Hippocampal formation (tissue), 2 donors: ENCODE measurements at regions not wholly inside any gene's neighbourhood (a gene's known extent, or its start where the extent isn't known, plus 50 kb on each side); places are given as distances from the start of the nearest gene placed in this dataset.
"Not testable (repeated sequence)": the region's sequence is repeated elsewhere in the genome, so short reads cannot be mapped to it uniquely, and the experiment has no call there.

Source experiments
- DNase-seq, 2 donors: peaks; one replicate each; lab custom pipeline; 2025; lab: John Stamatoyannopoulos, UW

- DNase-seq, result no peak
These were observed 354.9 kb downstream of the RSL24D1 start for GRCh38 chr15:54841701-54842305.

DNA sequence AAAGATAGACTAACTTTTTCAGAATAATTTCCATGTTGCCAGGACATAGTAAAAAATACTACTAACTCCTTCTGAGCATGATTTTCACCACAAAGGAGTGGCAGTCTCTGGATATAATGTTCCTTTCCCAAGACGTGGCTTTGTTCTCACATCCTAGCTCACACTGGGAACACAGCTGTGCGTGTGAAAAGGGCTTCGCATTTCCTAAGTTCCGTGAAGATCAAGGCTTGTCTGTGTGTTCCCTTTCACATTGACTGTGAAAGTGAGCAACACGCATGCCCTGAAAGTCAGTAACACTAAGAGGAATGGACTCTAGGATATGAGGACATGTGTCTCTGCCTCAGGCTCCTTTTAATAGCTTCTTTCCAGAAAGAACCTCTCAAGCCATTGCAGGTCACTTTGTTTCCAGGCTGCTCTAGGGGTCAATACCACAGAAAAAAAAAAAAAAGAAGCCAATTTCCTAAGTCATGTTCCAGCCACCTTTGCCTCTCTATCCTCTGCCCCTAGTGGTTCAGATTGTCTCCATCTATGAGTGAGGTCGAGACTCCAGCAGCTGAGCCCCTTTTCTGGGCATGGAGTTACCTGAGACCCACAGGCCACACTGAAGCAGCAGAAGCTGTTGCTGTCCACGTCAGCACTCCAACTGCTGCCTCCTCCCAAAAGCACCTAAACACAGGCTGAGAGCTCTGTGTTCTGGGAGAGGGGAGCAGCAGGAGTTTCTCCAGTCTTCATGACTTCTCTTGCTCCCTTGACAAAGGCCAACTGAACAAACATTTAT, 355.9 kb downstream of the RSL24D1 start:
- DNase-seq, result no peak

DNA sequence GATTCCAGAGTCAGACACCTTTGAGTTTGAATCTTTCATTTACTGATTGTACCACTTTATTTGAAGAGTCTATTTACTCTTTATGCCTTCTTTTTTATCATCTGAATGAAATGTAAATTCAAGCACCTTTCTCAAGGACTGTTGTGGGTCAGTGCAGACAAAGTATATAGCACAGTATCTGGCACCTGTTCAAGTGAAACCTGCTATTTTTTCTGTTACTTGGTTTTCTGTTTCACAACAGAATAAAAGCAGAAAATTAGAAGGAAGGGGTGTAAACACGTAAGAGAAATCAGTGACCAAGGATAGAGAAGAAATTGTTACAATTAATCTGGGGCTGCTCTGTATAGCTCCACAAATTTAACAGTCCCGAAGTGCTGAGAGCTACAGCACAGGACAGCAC, 357.4 kb downstream of the RSL24D1 start:
- no peak for DNase-seq

DNA sequence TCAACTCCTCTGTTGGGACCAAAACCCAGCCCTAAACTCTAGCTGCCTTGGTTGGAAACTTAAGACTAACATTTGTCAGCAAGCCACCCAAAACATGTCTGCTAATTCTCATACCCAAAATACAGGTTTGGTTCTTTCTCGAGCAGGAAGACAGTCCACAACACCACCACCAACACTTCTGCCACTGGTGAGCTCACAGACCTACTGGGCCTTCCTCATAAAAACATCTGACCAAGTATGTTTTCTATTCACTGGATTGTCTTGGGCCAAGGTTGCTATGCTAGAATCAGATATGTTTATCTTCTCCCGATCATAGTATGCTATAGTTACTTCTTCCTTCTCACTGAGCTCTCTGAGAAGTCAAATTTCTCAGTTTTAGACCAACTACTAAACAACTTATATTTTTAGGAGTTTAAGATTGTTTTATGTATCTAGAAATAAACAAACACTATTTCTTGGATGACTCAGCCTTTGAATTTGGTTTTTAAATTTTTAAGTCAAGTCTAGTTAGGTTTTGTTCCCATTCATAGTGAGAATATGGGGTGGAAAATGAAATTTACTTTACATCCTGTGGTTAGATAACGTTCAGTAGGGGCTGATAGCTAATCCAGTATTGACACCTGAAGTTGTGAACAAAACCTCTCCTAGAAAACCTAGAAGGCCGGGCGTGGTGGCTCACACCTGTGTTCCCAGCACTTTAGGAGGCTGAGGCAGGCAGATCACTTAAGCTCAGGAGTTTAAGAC, 360.5 kb downstream of the RSL24D1 start:
- DNase-seq, result no peak

- no peak for DNase-seq
These were observed 366.9 kb downstream of the RSL24D1 start for GRCh38 chr15:54829821-54830220.

GRCh38 chr15:54820811-54821210, 375.9 kb downstream of the RSL24D1 start:
- peak; percentile 12 to 24 for DNase-seq

GRCh38 chr15:54820098-54820497, 376.6 kb downstream of the RSL24D1 start:
- peak in 1 of 2 donors; percentile 4 for DNase-seq

DNA sequence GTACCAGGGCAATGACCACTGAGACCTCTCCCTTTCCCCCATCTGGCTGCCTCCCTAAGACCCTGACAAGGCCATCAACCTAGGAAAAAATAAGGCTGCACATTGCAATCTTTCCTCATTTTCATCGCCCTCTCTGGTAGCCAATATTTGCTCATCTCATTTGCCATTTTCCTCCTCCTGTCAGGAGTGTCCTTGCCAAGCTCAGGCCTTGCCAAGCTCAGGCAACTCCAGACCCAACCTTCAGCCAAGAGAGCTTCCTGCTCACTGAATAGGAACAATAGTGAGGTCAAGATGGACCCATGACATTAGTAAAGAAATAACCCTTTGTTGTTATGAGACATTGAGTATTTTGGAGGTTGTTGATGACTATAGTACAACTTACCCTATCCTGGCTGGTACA, 380.3 kb downstream of the RSL24D1 start:
- DNase-seq, result no peak

DNA sequence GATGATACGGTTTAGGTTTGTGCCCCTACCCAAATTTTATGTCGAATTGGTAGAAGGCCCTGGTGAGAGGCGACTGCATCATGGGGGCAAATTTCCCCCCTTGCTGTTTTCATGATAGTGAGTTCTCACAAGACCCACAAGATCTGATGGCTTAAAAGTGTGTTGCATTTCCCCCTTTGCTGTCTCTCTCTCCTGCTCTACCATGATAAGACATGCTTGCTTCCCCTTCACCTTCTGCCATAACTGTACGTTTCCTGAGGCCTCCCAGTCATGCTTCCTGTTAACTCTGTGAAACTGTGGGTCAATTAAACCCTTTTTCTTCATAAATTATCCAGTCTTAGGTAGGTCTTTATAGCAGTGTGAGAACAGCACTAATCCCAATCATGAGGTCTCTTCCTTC, 381.2 kb downstream of the RSL24D1 start:
- no peak for DNase-seq

DNA sequence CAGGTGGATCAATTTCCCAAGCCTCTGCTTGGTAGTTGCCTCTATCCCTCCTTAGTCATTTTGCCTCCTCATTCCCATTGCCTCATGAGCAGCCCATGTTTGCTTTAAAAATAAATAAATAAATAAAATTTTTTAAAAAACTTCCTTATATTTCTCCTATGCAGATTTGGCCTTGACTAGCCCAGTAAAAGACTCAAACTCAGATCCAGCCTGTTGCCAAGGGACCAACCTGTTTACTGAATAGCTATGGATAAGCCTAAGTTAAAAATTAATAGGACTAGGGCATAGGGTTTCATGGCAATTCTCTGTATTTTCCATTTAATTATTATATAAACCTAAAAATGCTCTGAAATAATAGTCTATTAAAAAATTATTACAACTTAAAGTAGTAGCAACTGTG, 384.4 kb downstream of the RSL24D1 start:
- DNase-seq, result no peak

- no peak for DNase-seq
These were observed 386.2 kb downstream of the RSL24D1 start for GRCh38 chr15:54810496-54810895.

DNA sequence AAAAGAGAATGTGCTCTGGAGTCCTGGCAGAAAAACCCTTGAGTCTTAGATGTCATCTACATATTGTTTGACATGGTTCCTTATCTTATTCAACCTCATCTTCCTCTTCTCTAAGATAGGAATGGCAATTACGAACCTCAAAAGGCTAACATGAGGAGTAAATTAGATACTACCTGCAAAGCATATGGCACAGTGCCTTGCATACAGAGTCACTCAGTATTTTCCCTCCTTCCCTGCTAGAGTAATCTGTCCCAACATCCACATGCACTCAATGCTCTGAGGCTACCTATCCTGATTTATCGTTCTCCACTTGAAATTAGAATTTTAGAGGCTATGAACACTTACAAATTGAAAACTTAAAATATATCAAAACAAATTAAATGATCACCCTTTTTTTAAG, 386.7 kb downstream of the RSL24D1 start:
- no peak for DNase-seq

DNA sequence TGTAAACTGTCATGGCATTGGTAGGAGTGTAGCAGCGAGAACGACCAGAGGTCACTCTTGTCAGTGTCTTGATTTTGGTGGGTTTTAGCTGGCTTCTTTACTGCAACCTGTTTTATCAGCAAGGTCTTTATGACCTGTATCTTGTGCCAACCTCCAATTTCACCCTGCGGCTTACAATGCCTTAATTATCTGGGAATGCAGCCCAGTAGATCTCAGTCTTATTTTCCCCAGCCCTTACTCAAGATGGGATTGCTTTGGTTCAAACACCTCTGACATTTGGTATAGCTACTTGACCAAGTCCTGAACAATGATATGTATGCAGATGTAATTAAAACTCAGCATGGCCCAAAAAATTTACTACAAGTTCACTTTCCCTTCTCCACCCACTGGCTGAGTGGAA, 388.4 kb downstream of the RSL24D1 start:
- no peak for DNase-seq

GRCh38 chr15:54803987-54804386, 392.8 kb downstream of the RSL24D1 start:
- DNase-seq, result no peak

DNA sequence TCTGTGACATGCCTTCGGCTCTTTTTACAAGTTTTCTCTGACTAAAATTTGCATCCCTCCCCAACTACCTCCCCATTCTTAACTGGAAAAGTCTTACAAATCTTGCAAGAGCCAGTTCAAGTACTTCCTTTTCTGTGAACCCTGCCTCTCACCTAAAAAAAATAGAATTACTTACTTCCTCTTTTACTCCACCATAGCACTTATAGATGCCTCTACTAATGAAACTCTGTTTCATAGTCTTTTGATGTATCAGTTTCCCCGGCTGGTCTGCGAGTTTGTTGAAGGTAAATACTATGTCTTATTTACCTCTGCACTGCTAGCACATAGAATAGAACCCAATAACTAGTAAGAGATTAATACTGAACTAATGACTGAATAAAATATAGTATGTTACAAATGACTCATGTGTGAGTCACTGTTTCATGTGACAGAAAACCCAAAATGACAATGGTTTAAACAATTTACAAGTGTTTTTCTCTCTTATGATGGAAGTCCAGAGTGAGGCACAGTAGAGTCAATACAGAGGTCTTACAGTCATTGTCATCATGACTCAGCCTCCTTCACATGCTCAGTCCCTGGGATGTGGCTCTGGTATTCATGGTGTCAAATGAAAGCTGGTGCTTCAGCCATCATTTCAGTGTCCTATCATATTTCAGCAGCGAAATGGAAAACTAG, 393.5 kb downstream of the RSL24D1 start:
- DNase-seq, result no peak

DNA sequence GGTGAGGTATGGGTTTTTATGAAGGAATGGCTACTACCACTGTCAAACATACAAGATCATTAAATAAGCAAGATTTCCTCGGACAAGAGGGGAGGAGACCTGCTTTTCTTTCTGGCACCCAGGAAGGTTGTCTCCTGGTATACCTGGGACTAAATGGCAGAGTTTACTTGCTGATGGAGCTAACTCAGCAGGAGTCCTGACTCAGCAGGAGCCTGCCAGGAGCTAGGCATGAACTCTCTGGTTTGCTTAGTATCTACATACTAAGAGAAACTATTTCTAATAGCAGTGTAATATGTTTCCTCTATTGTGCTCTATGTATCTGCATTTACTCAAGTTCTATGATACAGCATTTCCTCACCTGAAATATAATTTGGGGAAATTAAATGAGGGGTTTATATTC, 404.2 kb downstream of the RSL24D1 start:
- no peak for DNase-seq

DNA sequence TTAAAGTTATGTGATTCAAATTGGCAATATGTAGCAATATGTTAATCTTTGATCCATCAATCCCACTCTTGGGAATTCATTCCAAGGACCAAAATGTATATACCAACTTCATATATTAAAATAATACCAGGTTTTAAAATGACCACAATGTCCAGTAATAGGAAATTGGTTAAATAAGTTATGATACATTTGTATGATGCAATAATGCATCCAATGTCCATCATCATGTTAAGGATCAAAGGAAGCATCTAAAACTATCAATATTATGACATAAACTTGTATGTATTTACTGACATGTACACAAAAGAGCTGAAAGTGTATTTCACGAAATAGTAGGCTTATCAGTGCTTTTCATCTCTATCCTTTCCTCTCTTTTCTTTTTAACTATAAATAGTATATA, 406.0 kb downstream of the RSL24D1 start:
- no peak for DNase-seq

- DNase-seq, result no peak
These were observed 407.4 kb downstream of the RSL24D1 start for GRCh38 chr15:54789376-54789775.

DNA sequence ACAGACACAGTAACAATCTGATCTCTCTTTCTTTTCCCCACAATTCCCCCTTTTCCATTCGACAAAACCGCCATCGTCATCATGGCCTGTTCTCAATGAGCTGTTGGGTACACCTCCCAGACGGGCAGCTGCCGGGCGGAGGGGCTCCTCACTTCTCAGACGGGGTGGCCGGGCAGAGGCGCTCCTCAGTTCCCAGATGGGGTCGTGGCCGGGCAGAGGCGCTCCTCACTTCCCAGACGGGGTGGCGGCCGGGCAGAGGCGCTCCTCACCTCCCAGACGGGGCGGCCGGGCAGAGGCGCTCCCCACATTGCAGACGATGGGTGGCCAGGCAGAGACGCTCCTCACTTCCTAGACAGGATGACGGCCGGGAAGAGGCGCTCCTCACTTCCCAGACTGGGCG, 415.5 kb downstream of the RSL24D1 start:
- not testable (repeated sequence) for DNase-seq

DNA sequence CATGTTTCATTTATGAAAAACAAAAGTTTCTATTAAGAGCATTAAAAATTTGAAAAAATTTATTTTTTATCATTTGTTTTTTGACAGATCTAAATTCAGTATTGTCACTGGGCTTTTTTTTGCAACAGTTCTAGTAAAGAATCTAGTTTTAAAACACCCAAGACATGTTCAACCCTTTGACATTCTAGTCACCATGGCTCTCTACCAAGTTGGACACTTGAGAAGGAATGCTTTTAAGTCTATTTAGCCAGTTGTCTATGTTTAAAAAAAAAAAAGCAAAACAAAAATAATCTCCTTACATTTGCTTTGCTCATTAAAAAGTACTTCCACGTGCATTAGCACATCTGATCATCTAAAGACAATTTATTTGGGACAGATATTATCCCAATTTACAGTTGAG, 417.5 kb downstream of the RSL24D1 start:
- no peak for DNase-seq

DNA sequence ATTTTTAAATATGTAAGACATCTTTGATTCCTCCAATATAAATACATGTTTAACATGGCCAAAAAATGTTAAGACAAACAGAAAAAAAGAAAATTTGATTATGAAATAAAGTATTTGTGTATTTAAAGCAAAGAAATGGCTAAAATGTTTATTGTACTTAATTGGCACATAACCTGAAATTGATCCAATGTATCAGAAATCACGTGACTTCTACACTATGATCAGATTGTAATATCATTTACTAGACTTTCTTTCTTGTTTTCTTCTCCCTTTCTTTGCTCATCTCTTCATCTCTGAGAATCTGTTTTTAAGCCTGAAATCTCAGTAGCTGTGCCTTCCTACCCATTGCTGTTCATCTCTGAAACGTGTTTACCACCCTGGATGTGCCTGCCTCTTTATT, 420.3 kb downstream of the RSL24D1 start:
- DNase-seq, result no peak

DNA sequence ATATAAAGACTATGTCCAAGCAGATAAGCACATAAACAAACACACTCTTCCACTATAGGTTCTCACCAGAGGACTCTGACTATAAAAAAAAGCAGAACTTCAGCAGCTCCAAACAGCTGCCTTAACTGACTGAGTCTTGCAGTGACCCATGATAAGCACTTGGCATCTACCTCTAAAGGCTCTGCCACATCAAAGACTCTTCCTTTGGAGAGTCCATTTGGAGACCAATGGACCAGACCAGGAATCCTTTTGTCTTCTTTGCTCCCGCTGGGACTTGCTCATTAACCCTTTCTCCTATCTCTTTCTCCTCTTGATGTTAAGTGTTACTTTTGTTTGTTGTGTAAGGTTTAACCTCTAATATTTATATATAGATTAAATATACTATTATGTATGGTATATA, 424.1 kb downstream of the RSL24D1 start:
- no peak for DNase-seq

- not testable (repeated sequence) for DNase-seq
These were observed 447.3 kb downstream of the RSL24D1 start for GRCh38 chr15:54749461-54749860.
